Kidney capillary endothelial cell (primary cell): ENCODE measurements at regions not wholly inside any gene's neighbourhood (a gene's known extent, or its start where the extent isn't known, plus 50 kb on each side); places are given as distances from the start of the nearest gene placed in this dataset.

ENCODE experiments used
- DNase-seq: peaks from one replicate; pipeline ENCODE4 v3.0.0-alpha.2; 2018; ENCODE audit warnings: low spot score

DNA sequence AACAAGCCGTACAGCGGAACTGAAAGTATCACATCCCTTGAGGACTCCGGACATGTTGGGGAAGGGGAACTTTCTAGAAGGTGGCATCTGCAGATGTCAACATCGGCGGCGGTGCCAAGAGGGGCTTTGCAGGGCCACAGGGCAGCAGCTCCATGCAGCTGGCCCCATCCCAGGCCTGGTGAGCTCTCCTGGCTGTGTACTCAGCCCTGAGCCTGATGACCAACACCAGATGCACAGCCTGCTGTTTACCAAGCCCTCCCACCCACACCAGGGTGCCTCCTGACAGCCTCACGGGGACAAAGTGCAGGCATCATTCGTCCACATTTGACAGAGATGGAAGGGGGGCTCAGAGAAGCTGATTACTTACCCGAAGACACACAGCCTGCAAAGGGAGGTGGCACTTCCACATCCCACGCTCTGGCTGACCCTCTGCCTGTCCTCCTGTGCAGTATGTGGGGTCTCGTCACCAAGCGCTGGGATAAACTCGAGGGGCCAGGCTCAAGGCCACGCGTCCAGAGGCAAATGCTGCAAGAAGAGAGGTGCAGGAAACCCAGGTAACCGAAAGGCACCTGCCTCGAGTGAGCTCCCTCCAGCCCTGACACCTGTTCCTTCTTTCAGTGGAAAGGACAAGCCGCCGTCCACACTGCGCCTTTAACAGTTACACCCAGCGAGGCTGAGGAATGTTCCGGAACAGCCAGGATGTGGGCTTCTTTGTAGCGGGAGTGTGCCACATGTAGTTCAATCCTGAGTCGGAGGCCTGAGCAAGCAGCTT is 69.0 kb upstream of the ASAP2 start:
- no peak for DNase-seq

DNA sequence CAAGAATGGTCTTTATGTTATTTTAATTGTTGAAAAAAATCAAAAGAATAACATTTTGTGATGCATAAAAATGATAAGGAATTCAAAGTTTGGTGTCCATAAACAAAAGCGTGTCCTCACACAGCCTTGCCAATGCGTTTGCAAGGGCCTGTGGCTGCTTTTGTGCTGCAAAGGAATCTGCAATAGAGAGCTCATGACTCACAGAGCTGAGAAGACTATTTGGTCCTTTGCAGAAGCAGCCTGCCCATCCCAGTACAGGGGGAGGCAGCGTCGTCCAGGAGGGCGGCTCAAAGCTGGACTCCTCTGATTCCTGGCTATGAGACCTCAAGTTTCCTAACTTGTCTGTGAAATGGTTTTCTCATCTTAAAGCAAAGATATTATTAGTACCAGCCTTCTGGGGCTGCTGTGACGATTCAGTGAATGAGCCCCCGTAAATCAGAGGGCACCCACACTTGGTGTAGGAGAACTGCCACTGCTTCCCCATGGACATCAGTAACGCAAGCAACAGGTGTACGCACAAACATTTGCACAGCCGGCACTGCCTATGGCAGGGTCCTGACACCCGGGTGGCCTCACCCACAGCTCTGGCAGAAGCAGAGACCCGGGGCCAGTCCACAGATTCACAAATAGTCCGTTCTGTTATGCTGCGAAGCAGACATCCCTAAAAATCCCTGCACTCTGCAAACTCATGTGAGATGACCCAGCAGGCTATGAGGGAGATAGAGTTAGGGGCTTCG is 70.6 kb upstream of the ASAP2 start:
- DNase-seq = no peak

DNA sequence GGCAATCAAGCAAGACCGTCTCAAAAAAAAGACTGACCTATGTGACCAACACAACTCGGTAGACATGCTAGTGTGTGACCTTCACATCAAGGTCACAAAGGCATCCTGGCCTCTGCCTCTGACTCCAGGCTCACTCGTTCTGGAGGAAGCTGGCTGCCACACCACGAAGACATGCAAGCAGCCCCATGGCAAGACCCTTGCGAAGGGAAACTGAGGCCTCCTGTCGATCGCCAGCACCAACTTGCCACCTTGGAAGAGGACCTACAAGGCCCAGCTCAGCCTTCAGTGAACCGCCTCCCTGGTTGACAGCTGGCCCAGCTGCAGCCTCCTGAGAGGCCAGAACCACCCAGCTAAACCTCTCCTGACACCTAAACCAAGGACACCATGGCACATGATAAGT is 79.3 kb upstream of the ASAP2 start:
- no peak for DNase-seq

DNA sequence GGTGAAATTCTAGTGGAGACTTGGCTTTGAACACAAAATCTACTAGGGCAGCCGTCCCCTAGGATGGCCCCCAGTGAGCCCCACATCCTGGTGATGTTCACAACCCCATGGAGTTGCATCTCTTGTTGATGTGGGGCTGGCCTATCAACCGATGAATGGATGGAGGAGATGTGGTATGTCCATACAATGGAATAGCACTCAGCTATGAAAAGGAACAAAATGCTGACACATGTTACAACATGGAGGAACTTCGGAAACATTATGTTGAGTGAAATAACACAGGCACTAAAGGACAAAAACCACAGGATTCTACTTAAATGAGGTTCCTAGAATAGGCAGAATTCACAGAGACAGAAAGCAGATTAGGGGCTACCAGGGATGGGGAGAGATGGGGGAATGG is 80.1 kb upstream of the ASAP2 start:
- no peak for DNase-seq

DNA sequence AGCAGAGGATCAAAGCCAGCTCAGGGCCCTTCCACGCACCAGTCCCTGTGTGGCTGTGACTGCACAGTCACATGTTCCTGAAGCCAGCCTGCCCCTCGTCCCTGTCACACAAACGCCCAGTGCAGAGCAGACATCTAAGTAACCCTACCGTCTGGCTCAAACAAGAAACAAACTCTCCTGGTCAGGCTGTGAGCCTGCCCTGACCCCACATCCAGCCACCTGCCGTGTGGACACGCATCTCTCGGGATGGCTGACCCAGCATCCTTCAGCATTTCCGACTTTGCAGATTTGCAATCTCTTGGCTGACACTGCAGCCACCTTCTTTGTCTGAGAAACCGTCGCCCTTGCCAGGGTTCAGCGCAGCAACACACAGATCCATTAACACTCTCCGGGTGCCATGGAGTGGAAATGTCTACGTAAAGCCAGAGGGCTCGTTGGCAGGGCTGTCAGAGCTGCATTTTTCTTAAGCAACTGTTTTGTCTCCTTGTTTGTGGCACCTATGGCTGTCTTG is 82.3 kb upstream of the ASAP2 start:
- DNase-seq = no peak

GRCh38 chr2:9123069-9123468 is 83.5 kb upstream of the ASAP2 start:
- DNase-seq = no peak

- DNase-seq = no peak
These were observed 84.2 kb upstream of the ASAP2 start for GRCh38 chr2:9122367-9122766.

GRCh38 chr2:9118383-9118960 is 88.1 kb upstream of the ASAP2 start:
- no peak for DNase-seq

DNA sequence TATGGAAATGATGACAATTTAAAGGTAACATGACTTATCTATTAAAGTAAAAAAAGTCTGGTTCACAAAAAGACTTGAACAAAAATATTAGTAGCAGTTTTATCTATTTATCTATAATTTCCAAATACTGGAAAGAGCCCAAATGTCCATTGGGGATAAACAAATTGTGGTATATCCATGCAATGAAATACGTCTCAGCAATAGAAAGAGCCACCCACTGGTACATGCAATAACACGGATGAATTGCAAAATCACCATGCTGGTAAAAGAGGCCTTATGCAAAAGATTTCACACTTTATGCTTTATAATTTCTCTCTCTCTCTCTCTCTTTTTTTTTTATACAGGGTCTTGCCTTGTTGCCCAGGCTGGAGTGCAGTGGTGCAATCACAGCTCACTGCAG is 91.4 kb upstream of the ASAP2 start:
- DNase-seq = no peak

DNA sequence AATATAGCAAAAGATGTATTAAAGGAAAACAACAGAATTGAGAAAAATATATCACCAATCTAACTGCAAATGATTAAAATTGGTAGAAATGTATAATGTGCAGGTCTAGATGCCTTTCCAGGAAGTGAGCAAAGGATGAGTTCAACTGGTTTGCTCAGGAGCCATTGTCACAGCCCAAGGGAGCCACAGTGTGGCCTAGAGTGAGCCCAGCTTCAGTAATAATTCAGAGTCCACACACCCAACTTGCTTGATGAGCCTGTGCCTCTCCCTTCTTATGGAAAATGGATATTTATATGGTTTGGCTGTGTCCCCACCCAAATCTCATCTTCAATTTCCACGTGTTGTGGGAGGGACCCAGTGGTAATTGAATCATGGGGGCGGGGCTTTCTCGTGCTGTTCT is 92.2 kb upstream of the ASAP2 start:
- peak; percentile 44 for DNase-seq

DNA sequence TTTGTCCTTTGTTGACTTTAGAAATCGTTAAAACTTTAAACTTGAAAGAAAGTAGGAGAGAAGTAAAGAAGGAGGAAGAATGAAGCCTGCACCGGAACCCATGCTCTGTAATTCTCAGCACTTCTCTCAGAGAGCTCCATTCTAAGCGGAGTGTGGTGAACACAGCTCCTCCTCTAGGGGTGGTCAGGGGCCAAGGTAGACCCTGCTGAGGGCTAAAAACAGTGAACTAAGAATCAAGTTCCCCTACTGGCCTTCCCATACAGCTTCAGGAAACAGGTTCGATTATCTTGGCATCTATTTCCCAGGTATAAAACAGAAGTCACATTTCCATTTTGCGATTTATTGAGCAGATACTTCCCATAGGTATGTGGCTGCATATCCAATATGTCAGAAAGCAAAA is 92.7 kb upstream of the ASAP2 start:
- DNase-seq = no peak

GRCh38 chr2:9113262-9113661 is 93.3 kb upstream of the ASAP2 start:
- no peak for DNase-seq

DNA sequence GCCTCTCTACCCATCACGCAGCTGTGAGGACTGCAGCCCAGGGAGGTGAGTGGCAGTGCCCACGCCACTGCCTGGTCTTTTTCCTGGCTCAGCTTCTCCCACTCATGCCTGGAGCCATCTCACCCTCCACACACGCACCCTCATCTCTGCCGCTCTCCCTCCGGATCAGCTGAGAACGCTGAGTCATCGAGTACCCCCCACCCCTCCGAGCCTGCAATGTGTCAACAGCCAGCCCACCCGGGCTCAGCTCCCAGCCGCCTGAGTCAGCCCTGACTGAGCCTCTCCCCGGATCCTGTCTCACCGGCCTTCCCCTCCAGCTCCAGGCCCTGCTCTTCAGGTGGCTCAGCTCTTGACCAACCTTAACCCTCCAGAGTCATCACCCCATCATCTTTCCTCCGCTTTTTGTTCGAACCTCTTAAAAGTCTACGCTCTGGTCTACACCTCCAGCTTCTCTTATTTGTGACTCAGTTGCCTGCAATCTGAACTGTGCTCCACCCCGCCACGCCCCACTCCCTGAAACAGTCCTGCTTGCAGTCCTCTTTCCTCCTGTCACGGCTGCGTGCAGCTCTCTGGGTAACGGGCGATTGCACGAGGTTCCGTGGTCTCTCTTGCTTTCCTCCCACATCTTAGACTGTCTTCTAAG is 94.4 kb upstream of the ASAP2 start:
- no peak for DNase-seq

GRCh38 chr2:9110893-9111569 is 95.6 kb upstream of the ASAP2 start:
- no peak for DNase-seq

GRCh38 chr2:9110346-9110884 is 96.2 kb upstream of the ASAP2 start:
- DNase-seq = no peak

DNA sequence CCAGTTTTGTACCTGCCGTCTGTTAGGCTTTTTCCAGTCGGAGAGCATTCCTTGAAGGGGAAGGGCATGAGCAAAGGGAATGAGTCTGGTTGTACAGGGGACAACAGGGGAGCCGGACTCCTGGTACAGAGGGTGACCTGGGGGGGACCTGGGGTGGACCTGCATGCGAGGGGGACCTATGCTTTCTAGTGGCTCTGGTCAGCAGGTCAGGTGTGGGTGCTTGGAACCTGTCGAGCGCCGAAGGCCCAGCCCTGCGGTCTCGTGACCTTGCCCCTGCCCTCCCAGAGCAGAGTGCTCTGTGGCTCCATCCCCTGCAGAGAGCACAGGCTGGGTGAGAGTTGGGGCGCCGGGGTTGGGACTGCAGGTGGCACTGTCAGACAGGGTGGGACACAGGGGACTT is 96.7 kb upstream of the ASAP2 start:
- no peak for DNase-seq

GRCh38 chr2:9108210-9108967 is 98.2 kb upstream of the ASAP2 start:
- no peak for DNase-seq

GRCh38 chr2:9107168-9108025 is 99.2 kb upstream of the ASAP2 start:
- DNase-seq = no peak

GRCh38 chr2:9106338-9107167 is 100.1 kb upstream of the ASAP2 start:
- peak; percentile 74 for DNase-seq
